HG02678 (cell line): ENCODE measurements at regions not wholly inside any gene's neighbourhood (a gene's known extent, or its start where the extent isn't known, plus 50 kb on each side); places are given as distances from the start of the nearest gene placed in this dataset.

ENCODE experiments used
- ATAC-seq: cut with Tn5 transposase; IDR thresholded peaks from one replicate; pipeline ENCODE4 v1.9.1; 2021; ENCODE audit warnings: mild to moderate bottlenecking, moderate library complexity; ENCODE audit not compliant: unreplicated experiment

DNA sequence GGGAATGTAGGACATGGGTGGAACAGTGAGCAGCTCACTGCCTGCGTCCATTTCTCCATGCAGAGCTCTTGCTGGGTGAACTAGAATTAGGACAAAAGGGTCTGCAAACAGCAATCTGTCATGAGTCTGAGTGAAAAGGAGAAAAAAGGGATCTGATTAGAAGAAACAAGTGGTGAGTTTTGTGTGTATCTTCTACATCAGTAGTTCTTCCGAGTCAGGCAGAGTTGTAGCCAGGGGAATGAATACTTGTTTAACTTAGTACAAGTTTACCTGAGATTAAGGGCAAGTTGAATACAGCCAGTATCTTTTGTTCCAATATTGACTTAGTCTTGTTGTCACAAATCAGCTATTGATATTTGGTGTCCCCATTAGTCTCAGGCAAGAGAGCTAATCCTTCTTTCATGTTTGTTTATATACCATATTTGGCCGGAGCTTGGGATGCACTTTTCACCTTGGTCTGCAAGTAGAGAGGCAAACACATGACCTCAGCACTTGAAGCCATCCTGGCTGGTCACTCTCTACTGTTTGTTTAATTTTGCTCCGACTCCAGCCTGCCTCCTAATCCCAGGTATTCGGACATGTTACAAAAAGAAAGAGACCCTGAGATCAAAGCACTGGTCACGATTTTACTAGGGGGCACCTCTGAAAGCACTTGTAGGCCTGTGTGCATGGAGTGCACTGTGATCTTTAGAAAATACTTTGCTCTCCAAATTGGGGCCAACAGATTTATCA, 211.0 kb upstream of the NT5C1B start:
- ATAC-seq: no peak

- ATAC-seq: no peak
Measured at GRCh38 chr2:18799397-18799796, 210.0 kb upstream of the NT5C1B start.

GRCh38 chr2:18797133-18797845, 207.9 kb upstream of the NT5C1B start:
- ATAC-seq: no peak

DNA sequence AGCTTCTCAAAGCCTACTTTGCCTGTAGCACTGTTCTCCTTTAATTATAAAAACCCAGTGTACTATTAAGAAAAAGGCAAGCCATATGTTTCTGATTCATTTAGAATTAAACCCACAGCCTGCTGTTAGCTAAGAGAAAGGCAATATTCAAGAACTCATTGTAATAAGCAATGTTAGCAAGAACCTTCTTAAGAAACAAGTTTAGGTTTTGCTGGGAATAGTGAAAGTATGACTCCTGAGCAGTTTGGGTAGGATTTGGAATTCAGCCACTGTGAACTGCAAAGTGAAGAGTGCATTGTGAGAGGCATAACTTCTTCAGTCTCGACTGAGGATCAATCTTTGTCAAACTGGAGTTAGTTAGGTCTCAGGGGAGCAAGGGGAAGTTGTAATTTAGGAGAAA, 206.5 kb upstream of the NT5C1B start:
- no peak for ATAC-seq

DNA sequence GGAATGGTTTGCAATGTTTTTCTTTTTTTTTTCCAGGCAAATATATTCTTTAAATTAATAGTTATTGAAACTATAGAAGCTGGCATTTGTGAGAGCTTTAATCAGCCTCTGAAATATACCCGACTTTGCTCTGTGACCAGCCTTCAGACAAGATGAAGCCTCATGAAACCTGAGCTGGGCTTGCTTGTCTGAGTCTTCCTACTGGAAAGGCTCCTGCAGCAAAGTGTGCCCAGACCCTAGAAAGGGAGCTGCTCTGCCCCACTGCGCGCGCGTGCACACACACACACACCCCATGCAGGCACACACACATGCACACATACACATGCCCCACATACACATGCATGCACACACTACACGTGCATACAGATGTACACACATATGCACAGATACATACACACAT, 203.3 kb upstream of the NT5C1B start:
- ATAC-seq: no peak

- ATAC-seq: no peak
Measured at GRCh38 chr2:18792226-18792629, 202.9 kb upstream of the NT5C1B start.

GRCh38 chr2:18791172-18791797, 201.9 kb upstream of the NT5C1B start:
- ATAC-seq: no peak

DNA sequence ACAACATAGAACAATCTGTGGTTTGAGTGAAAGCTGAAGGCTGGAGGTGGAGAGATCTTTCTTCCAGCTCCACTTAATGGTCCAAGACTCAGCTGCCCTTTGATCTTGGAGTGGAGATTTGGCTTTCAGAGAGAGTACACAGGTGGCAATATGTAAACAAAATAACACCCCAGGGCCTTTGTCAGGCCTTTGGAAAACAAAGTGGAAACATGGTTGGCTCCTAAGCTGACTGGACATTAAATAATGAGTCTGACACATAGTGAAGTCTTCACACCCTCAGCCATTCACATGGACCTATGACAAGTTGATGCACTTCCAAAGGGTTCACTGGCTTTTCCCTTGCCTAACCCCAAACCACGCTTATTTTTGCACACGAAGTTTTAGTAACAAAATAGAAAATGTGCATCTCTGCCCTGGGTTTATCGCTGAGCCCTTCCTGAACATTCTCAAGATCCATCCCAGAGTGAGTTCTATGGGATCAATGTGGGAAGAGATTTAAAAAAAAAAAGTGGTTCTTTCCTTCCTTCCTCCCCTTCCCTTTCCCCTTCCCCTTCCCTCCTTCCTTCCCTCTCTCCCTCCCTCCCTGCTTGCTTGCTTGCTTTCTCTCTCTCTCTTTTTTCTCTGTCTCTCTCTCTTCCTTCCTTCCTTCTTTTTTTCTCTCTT, 201.3 kb upstream of the NT5C1B start:
- ATAC-seq: no peak

DNA sequence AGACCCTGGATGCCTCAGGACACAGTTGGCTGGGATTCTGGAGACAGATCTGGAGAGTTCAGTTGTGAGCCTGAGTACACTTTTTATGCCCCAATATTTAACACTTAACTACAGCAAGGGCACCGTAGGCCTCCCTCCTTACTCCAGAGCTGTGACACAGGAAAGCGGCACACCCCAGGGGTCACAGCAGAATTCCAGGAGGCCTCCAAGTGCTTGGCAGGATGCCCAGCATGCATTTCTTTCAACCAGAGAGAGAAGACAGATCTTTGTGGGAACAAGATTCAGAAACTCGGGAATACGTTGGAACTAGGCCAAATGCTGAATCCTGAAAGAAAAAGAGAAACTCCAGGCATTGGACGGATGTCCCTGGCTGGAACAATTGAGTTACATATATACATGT, 199.2 kb upstream of the NT5C1B start:
- ATAC-seq: no peak

DNA sequence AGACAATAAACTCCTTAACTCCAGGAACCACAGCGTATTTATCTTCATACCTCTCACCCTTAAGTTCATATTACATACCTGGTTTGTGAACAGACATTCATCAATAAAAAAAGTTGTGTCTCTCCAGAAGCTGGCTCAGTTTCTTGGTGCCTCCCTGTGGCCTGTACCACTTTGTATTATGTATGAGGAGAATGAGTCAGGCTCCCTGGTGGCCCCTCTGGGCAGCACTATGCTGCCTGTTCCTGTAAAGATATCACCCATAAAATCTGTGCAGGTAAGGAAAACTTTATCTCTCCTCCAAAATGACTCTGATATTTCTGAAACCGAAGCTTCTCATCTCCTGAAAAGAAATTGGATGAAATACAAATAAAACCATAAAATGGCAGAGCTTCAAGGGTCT, 198.4 kb upstream of the NT5C1B start:
- no peak for ATAC-seq

DNA sequence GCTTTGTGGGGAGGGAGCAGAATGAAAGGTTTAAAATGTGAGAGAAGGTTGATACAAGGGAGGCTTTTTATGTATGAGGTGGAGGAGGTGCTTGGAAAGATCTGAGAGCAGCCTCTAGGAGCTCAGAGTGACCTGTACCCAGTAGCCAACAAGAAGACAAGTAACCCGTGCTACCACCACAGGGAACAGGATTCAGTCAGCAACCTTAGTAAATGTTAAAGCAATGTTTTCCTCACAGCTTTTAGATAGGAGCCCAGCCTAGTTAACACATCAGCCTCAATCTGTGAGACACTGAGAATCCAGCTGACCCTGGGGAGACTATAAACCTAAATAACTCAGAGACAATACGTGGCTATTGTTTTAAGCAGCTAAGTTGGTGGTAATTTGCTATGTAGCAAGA, 194.9 kb upstream of the NT5C1B start:
- ATAC-seq: no peak

GRCh38 chr2:18781541-18782280, 192.3 kb upstream of the NT5C1B start:
- no peak for ATAC-seq

- ATAC-seq: no peak
Measured at GRCh38 chr2:18777250-18777812, 188.0 kb upstream of the NT5C1B start.

GRCh38 chr2:18771212-18771611, 181.8 kb upstream of the NT5C1B start:
- no peak for ATAC-seq

DNA sequence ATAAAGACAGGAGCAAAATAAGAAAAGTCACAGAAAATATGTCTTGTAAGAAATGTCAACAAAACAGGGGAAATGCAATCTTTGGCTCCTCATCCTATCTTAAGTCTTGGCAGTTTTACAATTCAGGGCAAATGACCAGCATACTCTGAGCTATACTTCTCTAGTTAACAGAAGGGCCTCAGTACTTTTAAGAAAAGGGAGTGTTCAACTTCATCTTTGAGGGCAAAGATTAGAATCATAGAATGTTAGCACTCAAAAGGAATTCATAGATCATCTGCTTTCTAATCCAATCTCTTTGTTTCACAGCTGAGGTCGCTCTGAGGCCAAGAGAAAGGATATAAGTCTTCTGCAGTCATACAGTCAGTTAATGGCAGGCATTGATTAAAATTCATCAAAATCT, 174.0 kb upstream of the NT5C1B start:
- no peak for ATAC-seq

GRCh38 chr2:18762667-18763066, 173.3 kb upstream of the NT5C1B start:
- ATAC-seq: no peak

GRCh38 chr2:18754286-18754685, 164.9 kb upstream of the NT5C1B start:
- no peak for ATAC-seq

GRCh38 chr2:18753722-18754121, 164.4 kb upstream of the NT5C1B start:
- no peak for ATAC-seq

GRCh38 chr2:18752667-18753422, 163.5 kb upstream of the NT5C1B start:
- ATAC-seq: no peak

- ATAC-seq: no peak
Measured at GRCh38 chr2:18752022-18752493, 162.7 kb upstream of the NT5C1B start.
